Uterus (tissue), 2 donors: ENCODE measurements at regions not wholly inside any gene's neighbourhood (a gene's known extent, or its start where the extent isn't known, plus 50 kb on each side); places are given as distances from the start of the nearest gene placed in this dataset.

Experiments
- POLR2A ChIP-seq, 2 donors: fragments of 450-650 bp; IDR thresholded peaks; one replicate each; pipeline ENCODE4 v1.6.1; 2016; ENCODE audit warnings: antibody characterized with exemption in 2 of 2, mild to moderate bottlenecking in 1 of 2, moderate library complexity in 1 of 2
- TF ChIP-seq, protein P1 (sequence below), 4 experiments: fragments of 200-600 bp in 2 of 4; fragments of 450-650 bp in 2 of 4; sonication (generic) in 2 of 4; IDR thresholded peaks; one replicate each; pipeline ENCODE4 v1.5.1; 2016 to 2019; ENCODE audit warnings: antibody characterized with exemption in 4 of 4, mild to moderate bottlenecking in 2 of 4, moderate library complexity in 1 of 4

DNA sequence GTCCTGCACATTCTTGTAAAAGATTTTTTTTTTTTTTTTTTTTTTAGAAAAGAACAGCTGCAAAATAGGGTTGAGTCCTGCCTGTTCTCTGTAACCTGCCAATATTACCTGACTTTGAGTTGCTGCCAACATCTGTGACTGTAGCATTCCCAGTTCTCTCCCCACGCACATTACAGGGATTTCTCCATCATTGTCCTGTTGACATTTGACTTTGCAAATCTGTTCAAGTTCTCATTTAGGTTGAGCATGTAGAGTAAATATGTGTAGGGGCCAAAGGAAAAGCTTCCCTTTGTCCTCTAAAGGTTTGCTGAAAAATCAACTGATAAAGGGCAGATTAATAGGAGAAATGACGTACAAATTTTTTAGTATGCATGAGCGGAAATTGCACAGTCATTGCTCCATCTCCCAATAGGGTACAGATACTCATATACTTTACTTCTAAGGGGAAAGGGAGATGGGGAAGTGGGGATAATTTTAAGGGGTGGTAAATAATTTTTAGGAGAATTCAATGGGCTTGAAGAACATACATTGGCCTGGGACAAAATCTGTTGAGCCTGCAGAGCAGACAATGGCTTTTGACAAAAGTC is 385.5 kb downstream of the PIK3C3 start:
- TF ChIP-seq POLR2A (IDR thresholded peaks at IDR 0.05), result no peak
- TF ChIP-seq, protein P1, sequence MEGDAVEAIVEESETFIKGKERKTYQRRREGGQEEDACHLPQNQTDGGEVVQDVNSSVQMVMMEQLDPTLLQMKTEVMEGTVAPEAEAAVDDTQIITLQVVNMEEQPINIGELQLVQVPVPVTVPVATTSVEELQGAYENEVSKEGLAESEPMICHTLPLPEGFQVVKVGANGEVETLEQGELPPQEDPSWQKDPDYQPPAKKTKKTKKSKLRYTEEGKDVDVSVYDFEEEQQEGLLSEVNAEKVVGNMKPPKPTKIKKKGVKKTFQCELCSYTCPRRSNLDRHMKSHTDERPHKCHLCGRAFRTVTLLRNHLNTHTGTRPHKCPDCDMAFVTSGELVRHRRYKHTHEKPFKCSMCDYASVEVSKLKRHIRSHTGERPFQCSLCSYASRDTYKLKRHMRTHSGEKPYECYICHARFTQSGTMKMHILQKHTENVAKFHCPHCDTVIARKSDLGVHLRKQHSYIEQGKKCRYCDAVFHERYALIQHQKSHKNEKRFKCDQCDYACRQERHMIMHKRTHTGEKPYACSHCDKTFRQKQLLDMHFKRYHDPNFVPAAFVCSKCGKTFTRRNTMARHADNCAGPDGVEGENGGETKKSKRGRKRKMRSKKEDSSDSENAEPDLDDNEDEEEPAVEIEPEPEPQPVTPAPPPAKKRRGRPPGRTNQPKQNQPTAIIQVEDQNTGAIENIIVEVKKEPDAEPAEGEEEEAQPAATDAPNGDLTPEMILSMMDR (IDR thresholded peaks at IDR 0.05), result no peak
